CD4-positive, alpha-beta T cell treated with Interleukin-6 for 4 hours (primary cell): ENCODE measurements at regions not wholly inside any gene's neighbourhood (a gene's known extent, or its start where the extent isn't known, plus 50 kb on each side); places are given as distances from the start of the nearest gene placed in this dataset.
A peak's percentile ranks its signal among the peaks of the same experiment; 100 is the strongest.

Source experiments
- DNase-seq: peaks from one replicate; pipeline ENCODE4 v3.0.0-alpha.2; 2020; ENCODE audit warnings: mixed read lengths

- no peak for DNase-seq
These were observed 50.7 kb upstream of the SPATA12 start for GRCh38 chr3:57009802-57010201.

GRCh38 chr3:57009367-57009766 lies 51.1 kb upstream of the SPATA12 start:
- no peak for DNase-seq

- DNase-seq: peak; percentile 38
These were observed 52.7 kb upstream of the SPATA12 start for GRCh38 chr3:57007521-57008460.

GRCh38 chr3:57006949-57007419 lies 53.5 kb upstream of the SPATA12 start:
- no peak for DNase-seq

- DNase-seq: no peak
These were observed 54.2 kb upstream of the SPATA12 start for GRCh38 chr3:57006179-57006657.

- DNase-seq: no peak
These were observed 56.2 kb upstream of the SPATA12 start for GRCh38 chr3:57004229-57004628.

GRCh38 chr3:57003676-57004075 lies 56.8 kb upstream of the SPATA12 start:
- no peak for DNase-seq

GRCh38 chr3:57001356-57001755 lies 59.1 kb upstream of the SPATA12 start:
- no peak for DNase-seq

- no peak for DNase-seq
These were observed 60.5 kb upstream of the SPATA12 start for GRCh38 chr3:57000012-57000411.

GRCh38 chr3:56999547-56999946 lies 60.9 kb upstream of the SPATA12 start:
- DNase-seq: no peak

GRCh38 chr3:56998076-56998529 lies 62.4 kb upstream of the SPATA12 start:
- DNase-seq: no peak

- DNase-seq: no peak
These were observed 62.8 kb upstream of the SPATA12 start for GRCh38 chr3:56997675-56998074.

GRCh38 chr3:56997041-56997440 lies 63.4 kb upstream of the SPATA12 start:
- DNase-seq: no peak

GRCh38 chr3:56994391-56994790 lies 66.1 kb upstream of the SPATA12 start:
- no peak for DNase-seq

- DNase-seq: no peak
These were observed 69.8 kb upstream of the SPATA12 start for GRCh38 chr3:56990641-56991015.

- no peak for DNase-seq
These were observed 70.4 kb upstream of the SPATA12 start for GRCh38 chr3:56989977-56990640.

GRCh38 chr3:56989169-56989976 lies 71.1 kb upstream of the SPATA12 start:
- DNase-seq: no peak

- DNase-seq: peak; percentile 83
These were observed 71.9 kb upstream of the SPATA12 start for GRCh38 chr3:56988458-56989168.

GRCh38 chr3:56987238-56987895 lies 73.1 kb upstream of the SPATA12 start:
- peak; percentile 15 for DNase-seq

GRCh38 chr3:56986347-56986746 lies 74.1 kb upstream of the SPATA12 start:
- DNase-seq: no peak

GRCh38 chr3:56985878-56986277 lies 74.6 kb upstream of the SPATA12 start:
- DNase-seq: peak; percentile 26

GRCh38 chr3:56985460-56985859 lies 75.0 kb upstream of the SPATA12 start:
- DNase-seq: no peak
